ENCODE measurements at regions not wholly inside any gene's neighbourhood (a gene's known extent, or its start where the extent isn't known, plus 50 kb on each side); places are given as distances from the start of the nearest gene placed in this dataset.

DNA sequence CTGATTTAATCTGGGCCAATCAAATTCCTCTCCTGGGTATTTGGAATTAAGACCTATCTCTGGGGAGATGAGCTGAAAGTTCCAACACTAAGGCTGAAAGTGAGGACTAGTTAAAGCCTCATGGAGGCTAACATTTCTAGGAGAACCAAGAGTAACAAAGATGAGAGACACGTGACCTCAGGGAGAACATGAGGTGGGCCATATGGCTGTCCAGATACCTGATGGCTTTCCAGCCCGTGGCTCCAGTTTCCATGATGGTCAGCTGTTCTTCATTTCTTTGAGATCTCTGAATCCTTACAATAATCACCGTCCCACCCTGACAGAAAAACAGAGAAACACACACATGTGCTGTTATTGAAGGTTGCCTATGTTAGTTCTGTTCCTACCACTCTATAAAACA is 66.1 kb downstream of the LEPR start:
- no peak for DNase-seq (ENCODE audit: extremely low read depth, low read depth)
- TF ChIP-seq, protein P1, sequence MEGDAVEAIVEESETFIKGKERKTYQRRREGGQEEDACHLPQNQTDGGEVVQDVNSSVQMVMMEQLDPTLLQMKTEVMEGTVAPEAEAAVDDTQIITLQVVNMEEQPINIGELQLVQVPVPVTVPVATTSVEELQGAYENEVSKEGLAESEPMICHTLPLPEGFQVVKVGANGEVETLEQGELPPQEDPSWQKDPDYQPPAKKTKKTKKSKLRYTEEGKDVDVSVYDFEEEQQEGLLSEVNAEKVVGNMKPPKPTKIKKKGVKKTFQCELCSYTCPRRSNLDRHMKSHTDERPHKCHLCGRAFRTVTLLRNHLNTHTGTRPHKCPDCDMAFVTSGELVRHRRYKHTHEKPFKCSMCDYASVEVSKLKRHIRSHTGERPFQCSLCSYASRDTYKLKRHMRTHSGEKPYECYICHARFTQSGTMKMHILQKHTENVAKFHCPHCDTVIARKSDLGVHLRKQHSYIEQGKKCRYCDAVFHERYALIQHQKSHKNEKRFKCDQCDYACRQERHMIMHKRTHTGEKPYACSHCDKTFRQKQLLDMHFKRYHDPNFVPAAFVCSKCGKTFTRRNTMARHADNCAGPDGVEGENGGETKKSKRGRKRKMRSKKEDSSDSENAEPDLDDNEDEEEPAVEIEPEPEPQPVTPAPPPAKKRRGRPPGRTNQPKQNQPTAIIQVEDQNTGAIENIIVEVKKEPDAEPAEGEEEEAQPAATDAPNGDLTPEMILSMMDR (IDR thresholded peaks at IDR 0.05; ENCODE audit: low read depth, low read length, missing control alignments), result no peak
- no peak overlapping the region for H3K4me3 ChIP-seq (replicated peaks; ENCODE audit: low read depth, low read length)

GRCh38 chr1:65489481-65489880 is 69.0 kb downstream of the LEPR start:
- DNase-seq (ENCODE audit: extremely low read depth, low read depth), result no peak
- TF ChIP-seq, protein P1 (IDR thresholded peaks at IDR 0.05; ENCODE audit: low read depth, low read length, missing control alignments), result no peak
- no peak overlapping the region for H3K4me3 ChIP-seq (replicated peaks; ENCODE audit: low read depth, low read length)

DNA sequence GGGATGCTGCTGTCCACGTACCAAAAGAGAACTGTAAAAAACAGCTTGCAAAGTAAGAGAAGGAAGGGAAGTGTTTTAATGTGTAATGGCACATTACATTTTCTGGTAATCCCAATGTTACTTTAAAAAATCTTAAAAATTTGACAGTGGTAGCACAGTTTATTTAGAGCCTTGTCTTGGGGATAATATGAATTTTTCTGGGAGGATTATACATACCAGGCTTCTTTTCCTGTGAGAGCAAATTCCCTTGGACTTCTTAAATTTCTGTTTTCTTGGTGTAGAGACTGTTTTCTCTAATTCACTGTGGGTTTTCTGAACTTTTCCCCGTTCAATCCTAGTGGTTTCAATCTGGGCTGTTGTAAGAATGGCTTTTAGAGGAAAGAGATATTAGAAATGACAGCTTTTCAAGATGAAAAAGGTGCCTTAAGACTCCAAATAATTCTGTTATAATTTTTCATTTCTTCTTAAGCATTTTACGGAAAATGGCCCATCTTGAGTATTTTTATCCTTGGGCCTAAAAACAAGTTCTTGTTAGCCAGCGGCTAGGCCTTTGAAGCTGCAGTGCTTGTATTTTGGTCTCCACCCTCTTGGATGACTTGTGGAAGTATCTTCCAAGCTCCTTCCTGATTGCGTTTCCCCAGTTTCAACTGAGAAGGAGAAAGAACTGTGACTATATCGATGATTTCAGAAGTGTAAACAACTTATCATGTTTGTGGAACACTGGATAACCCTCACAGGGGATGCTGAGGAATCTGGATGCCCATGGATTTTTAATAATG is 70.0 kb downstream of the LEPR start:
- DNase-seq (ENCODE audit: extremely low read depth, low read depth), result no peak
- H3K4me3 ChIP-seq (replicated peaks; ENCODE audit: low read depth, low read length), result no peak overlapping the region
- TF ChIP-seq, protein P1 (IDR thresholded peaks at IDR 0.05; ENCODE audit: low read depth, low read length, missing control alignments), result no peak

- no peak overlapping the region for H3K4me3 ChIP-seq (replicated peaks; ENCODE audit: low read depth, low read length)
- TF ChIP-seq, protein P1 (IDR thresholded peaks at IDR 0.05; ENCODE audit: low read depth, low read length, missing control alignments), result no peak
- no peak for DNase-seq (ENCODE audit: extremely low read depth, low read depth)
These were observed 71.0 kb downstream of the LEPR start for GRCh38 chr1:65491472-65491871.

- TF ChIP-seq, protein P1 (IDR thresholded peaks at IDR 0.05; ENCODE audit: low read depth, low read length, missing control alignments), result no peak
- H3K4me3 ChIP-seq (replicated peaks; ENCODE audit: low read depth, low read length), result no peak overlapping the region
- DNase-seq (ENCODE audit: extremely low read depth, low read depth), result peak; percentile 70
These were observed 73.3 kb downstream of the LEPR start for GRCh38 chr1:65493802-65494201.

DNA sequence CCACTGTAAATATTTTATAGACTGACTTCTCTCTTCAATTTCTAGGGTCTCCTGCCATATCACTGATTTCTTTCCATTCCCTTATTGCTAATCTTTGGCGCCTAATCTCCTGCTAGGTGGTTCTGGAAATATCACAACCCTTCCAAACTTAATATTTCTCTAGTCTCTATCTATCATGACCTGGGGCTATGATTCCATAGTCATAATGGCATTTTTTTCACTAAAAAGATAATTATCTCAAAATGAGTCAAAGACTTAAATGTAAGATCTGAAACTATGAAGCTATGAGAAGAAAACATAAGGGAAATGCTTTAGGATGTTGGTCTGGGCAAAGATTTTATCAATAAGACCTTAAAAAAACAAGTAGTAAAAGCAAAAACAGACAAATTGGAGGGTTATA is 74.2 kb downstream of the LEPR start:
- H3K4me3 ChIP-seq (replicated peaks; ENCODE audit: low read depth, low read length), result no peak overlapping the region
- TF ChIP-seq, protein P1 (IDR thresholded peaks at IDR 0.05; ENCODE audit: low read depth, low read length, missing control alignments), result no peak
- no peak for DNase-seq (ENCODE audit: extremely low read depth, low read depth)

- H3K4me3 ChIP-seq (replicated peaks; ENCODE audit: low read depth, low read length), result no peak overlapping the region
- TF ChIP-seq, protein P1 (IDR thresholded peaks at IDR 0.05; ENCODE audit: low read depth, low read length, missing control alignments), result no peak
- no peak for DNase-seq (ENCODE audit: extremely low read depth, low read depth)
These were observed 74.7 kb downstream of the LEPR start for GRCh38 chr1:65495137-65495536.

All from HFF-Myc (cell line).